AG04450 (cell line): ENCODE measurements at regions not wholly inside any gene's neighbourhood (a gene's known extent, or its start where the extent isn't known, plus 50 kb on each side); places are given as distances from the start of the nearest gene placed in this dataset.

ENCODE experiments used
- CTCF ChIA-PET: fragments of 300-600, 350-600 bp; formaldehyde crosslinking; extraction: SDS; loops from one replicate; lab custom pipeline; 2022; ENCODE audit warnings: antibody characterized with exemption, inconsistent platforms; lab: Charles Lee
- POLR2A ChIA-PET: fragments of 350-600 bp; formaldehyde crosslinking; extraction: SDS; loops from one replicate; lab custom pipeline; 2021; ENCODE audit warnings: antibody characterized with exemption, inconsistent platforms; lab: Yijun Ruan, JAX
- DNase-seq: peaks from one replicate; pipeline ENCODE4 v3.0.0-alpha.2; 2011; ENCODE audit warnings: low read depth, low spot score
- H3K27ac ChIP-seq: one replicate; pipeline ENCODE4 v1.5.1; 2012; ENCODE audit warnings: low read depth, low read length, control low read depth
- H3K27me3 ChIP-seq: one replicate; pipeline ENCODE4 v1.6.0; 2012; ENCODE audit warnings: low read length; ENCODE audit not compliant: control insufficient read depth, insufficient read depth
- H3K4me3 ChIP-seq: 2 replicates; pipeline ENCODE4 v1.5.1; 2011; ENCODE audit warnings: mild to moderate bottlenecking, low read depth, low read length, control low read depth
- H3K9me3 ChIP-seq: 2 replicates; pipeline ENCODE4 v1.5.1; 2012; ENCODE audit warnings: low read length; ENCODE audit not compliant: control insufficient read depth, insufficient read depth
- TF ChIP-seq, protein P1 (sequence below): IDR thresholded peaks from 2 replicates; pipeline ENCODE4 v1.5.1; 2011; ENCODE audit warnings: low read depth, low read length, control low read depth, inconsistent platforms

DNA sequence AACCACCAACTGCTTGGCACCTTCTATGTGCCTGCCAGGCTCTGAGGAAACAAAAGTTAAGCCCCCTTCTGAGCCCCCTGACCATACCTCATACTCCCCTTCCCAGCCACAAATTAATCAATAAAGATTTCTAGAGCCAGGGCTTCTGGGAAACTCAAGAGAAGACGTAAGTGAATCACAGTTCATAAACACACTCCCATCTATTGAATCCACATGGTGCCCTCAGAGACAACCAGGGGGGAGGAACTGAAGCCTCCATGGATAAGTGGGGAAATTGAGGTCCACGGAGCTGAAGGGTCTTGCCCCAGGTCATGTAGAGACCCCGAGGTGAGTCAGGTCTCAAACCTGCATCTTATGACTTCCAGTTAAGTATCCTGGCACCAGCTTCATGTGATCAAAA is 150.6 kb downstream of the MN1 start:
- DNase-seq: no peak
- Histone ChIP-seq H3K27ac (no peak overlapping the region), H3K9me3 (no peaks in the 10 kb centered on the region), H3K27me3 (peaks cover 48% of the 10 kb centered on the region), H3K4me3 (no peak overlapping the region)
- CTCF ChIA-PET: no interaction called here
- POLR2A ChIA-PET: no interaction called here
- TF ChIP-seq, protein P1, sequence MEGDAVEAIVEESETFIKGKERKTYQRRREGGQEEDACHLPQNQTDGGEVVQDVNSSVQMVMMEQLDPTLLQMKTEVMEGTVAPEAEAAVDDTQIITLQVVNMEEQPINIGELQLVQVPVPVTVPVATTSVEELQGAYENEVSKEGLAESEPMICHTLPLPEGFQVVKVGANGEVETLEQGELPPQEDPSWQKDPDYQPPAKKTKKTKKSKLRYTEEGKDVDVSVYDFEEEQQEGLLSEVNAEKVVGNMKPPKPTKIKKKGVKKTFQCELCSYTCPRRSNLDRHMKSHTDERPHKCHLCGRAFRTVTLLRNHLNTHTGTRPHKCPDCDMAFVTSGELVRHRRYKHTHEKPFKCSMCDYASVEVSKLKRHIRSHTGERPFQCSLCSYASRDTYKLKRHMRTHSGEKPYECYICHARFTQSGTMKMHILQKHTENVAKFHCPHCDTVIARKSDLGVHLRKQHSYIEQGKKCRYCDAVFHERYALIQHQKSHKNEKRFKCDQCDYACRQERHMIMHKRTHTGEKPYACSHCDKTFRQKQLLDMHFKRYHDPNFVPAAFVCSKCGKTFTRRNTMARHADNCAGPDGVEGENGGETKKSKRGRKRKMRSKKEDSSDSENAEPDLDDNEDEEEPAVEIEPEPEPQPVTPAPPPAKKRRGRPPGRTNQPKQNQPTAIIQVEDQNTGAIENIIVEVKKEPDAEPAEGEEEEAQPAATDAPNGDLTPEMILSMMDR: no peak

DNA sequence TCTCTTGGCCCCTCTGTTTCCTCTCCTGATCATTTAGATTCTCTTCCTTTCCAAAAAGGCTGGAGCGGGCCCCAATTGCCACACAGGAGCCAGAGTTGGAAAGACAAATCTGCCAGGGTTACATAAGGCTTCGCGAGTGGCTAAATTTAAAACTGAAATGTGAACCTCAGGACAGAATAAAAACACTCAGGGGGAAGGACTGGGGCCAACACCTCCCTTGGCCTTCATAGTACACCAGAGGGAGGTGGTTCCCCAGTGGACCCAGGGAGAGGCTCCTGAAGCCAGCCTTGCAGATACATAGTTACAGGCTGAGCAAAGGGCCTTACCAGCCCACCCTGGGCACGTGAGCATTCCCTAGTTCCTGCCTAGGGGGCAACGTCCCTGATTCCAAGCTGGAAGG is 150.1 kb downstream of the MN1 start:
- TF ChIP-seq, protein P1: no peak
- no peak for DNase-seq
- CTCF ChIA-PET: no interaction called here
- Histone ChIP-seq H3K4me3 (no peak overlapping the region), H3K27ac (no peak overlapping the region), H3K27me3 (peaks cover 48% of the 10 kb centered on the region), H3K9me3 (peaks cover 2% of the 10 kb centered on the region; the same call in 1 of the 2 replicates)
- POLR2A ChIA-PET: no interaction called here

- ChIA-PET POLR2A (no interaction called here), CTCF (interaction anchor here (0.5 to 0.6 kb wide), 2 partner anchors 110 to 250 kb away, joined by 5 to 6 read pairs; no protein-coding TSS in a partner anchor)
- peaks cover 47% of the 10 kb centered on the region for H3K27me3 ChIP-seq
- H3K9me3 ChIP-seq: peaks cover 3% of the 10 kb centered on the region; the same call in 1 of the 2 replicates
- no peak overlapping the region for H3K27ac ChIP-seq
- no peak overlapping the region for H3K4me3 ChIP-seq
- DNase-seq: no peak
- TF ChIP-seq, protein P1: no peak
These were observed 146.8 kb downstream of the MN1 start for GRCh38 chr22:27654546-27655445.

DNA sequence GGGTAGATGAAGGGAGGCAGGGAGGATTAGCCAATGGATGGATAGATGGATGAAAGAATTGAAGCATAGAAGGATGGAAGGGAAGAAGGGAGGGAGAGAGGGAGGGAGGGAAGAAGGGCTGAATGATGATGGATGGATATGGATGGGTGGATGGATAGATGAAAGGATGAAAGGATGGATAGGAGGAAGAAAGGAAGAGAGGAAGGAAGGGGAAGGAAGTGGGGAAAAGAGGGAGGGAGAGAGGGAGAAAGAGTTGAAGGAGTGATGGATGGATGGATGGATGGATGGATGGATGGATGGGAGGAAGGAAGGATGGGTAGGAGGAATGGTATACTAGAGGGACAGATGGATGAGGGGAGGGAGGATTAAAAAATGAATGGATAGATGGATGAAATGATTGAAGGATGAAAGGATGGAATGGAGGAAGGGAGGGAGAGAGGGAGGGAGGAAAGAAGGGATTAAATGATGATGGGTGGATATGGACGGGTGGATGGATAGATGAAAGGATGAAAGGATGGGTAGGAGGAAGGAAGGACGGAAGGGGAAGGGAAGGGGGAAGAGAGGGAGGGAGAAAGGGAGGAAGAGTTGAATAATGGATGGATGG is 145.9 kb downstream of the MN1 start:
- TF ChIP-seq, protein P1: no peak
- Histone ChIP-seq H3K27ac (no peak overlapping the region), H3K9me3 (peaks cover 3% of the 10 kb centered on the region; the same call in 1 of the 2 replicates), H3K4me3 (no peak overlapping the region), H3K27me3 (peaks cover 44% of the 10 kb centered on the region)
- ChIA-PET CTCF (interaction anchor here (0.6 kb wide), 1 partner anchor 251 kb away, joined by 6 read pairs; no protein-coding TSS in a partner anchor), POLR2A (no interaction called here)
- no peak for DNase-seq

DNA sequence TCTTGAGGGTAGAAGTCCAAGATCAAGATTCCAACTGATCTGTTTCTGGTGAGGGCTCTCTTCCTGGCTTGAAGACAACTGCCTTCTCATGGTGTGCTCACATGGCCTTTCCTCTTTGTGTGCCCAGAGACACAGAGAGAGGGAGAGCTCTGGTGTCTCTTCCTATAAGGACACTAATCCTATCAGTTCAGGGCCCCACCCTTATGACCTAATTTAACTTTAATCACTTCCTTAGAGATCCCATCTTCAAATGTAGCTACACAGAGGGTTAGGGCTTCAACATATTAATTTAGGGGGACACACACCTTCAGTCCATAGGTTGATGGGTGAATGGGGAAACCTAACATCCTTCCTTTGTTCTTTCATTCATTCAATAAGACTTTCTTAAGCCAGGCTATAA is 144.6 kb downstream of the MN1 start:
- ChIA-PET CTCF (no interaction called here), POLR2A (no interaction called here)
- Histone ChIP-seq H3K9me3 (peaks cover 3% of the 10 kb centered on the region; the same call in 1 of the 2 replicates), H3K27me3 (peaks cover 35% of the 10 kb centered on the region), H3K27ac (no peak overlapping the region), H3K4me3 (no peak overlapping the region)
- DNase-seq: no peak
- TF ChIP-seq, protein P1: no peak
